GM19240 (cell line): ENCODE measurements at regions not wholly inside any gene's neighbourhood (a gene's known extent, or its start where the extent isn't known, plus 50 kb on each side); places are given as distances from the start of the nearest gene placed in this dataset.

ENCODE experiments used
- DNase-seq: peaks from one replicate; pipeline ENCODE4 v3.0.0; 2011; ENCODE audit warnings: low spot score; ENCODE audit not compliant: insufficient read length

DNA sequence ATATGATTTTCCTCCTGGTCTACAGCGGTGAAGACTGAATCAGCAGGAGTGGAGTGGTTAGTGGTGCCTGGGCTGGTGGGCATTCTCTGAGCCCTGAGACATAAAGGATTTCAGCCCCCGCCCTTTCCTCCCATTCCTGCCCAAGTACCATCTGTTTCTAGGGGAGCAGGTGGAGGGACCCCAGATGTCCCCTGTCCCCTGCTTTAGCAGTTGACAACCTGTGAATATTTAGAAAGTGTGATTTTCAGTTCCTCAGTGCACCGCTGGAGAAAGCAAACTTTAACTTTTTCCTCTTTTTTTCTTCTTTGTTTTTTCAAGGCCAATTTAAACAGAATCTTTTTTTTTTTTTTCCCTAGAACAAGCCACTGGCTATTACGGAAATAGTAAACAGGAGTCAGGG is 163.8 kb upstream of the MYL2 start:
- DNase-seq, result no peak

DNA sequence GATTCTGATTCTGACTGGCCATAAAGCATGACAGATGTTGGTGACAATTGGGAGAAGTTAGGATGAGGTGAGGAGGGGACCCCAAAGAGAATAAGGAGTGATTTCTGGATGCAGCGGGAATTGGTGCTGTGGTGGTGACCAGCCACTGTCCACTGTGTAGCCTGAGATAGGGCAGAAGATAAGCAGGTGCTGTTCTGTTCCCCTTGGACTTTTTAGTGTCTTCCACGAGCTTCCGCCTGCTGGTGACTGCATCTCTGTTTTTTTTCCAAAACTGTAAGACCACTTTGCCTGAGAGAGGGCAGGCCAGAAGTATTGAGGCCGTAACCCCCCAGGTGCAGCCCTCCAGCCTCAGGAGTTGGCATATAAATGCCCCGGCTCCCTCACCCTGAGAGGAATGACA is 161.2 kb upstream of the MYL2 start:
- no peak for DNase-seq

DNA sequence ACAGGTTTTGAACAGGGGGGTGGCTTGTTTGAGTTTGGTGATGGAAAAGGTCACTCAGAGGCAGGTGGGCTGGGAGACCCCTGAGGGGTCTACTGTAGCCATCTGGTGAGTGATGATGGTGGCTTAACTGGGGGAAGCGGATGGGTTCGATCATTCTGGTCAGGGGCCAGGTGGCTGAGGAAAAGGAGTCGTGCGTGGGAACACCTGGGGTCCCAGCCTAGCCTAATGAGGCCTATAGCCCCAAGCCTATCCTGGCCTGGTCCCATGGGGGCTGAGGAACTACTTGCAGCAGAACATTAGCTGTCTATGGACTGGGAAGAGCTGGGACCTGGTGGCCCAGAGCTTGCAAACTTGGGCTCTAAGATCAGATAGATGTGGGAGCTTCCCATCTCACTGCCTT is 158.4 kb upstream of the MYL2 start:
- DNase-seq, result no peak

DNA sequence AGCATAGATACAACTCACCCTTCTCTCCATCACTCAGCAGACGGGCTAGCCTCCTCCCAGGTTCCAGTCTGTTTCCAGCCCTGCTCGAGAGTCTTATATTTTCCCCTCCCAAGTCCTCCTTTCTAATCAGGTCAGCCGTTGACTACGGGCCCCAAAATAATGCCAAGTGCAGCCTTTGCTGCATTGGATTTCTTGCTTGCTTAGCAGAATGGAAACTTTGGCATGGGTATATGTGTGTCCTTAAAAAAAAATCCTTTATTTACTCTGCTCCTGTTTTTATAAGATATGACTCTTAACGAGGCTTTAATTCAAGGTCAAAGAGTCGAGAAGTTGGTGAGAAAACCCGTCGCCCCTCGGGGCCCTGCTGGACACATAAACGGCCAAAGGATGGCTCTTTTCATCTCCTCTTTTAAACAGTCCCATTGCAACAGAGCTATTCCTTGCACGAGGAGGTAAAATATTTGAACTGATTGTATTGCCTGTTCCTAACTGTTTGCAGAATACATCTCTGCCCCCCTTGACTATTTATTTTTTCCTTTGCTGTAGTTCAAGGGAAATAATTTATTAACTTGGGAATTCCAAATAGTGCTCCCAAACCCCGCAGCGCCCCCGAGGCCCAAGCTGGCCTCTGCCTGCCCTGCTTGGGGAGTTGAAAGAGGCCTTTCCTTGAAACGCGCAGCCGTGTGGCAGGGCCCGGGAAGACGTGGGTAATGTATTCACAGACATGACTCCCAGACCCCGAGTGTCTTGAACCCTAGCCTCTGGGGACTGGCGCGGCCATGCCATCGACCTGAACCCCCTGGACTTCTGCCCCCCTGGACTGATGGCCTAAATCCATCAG is 156.5 kb upstream of the MYL2 start:
- DNase-seq, result no peak

DNA sequence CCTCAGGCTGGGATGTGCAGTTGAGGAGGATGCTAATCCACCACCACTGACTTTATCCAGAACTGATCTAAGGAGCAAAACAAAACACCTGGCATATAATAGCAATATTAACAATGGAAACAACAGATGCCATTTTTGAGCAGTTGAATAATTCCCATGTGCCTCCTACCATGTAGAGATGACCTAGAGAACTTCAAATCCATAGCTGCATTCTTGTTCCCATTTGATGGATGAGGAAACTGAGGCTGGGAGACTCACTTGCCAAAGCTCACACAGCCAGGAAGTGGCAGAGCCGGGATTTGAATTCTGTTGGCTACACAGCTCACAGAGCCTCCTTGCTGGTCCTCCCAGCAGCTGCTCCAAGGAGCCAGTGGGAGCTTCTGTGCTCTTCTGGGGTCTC is 155.8 kb upstream of the MYL2 start:
- no peak for DNase-seq

DNA sequence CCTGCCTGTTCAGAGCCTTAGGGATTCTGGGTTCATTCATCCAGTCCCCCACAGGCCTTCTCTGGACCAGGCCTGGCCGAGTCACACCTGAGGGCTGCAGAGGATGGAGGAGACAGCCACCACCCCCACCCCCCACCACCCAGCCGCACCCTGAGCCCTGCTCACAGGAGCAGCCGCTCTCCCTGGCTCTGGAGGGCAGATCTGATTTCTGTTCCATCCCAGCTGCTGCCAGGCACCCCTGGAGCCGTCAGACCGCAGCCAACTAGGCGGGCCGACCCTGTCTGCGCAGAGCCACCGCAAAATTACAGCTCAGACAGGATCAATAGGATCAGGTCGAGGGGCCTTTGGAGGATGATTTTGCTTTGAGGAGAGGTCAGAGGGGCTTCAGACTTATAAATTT is 154.6 kb upstream of the MYL2 start:
- no peak for DNase-seq

DNA sequence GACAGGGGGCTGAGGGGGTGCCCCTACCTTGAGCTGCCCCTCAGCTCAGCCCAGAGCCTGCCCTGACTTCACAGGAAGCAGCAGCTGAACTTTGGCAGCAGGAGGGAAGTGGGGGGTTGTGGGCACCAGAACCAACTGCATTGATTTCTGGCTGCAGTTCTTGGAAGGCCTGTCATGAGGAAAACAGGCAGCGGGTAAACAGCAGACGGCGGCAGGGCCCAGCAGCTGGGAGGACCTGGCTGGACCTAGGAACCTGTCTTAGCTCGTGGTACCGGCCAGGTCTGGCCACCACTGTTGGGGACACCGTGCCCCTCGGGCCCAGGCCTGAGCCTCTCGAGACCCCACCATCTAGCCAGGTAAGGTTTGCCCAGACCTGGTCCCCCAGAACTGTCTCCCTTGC is 154.2 kb upstream of the MYL2 start:
- no peak for DNase-seq

DNA sequence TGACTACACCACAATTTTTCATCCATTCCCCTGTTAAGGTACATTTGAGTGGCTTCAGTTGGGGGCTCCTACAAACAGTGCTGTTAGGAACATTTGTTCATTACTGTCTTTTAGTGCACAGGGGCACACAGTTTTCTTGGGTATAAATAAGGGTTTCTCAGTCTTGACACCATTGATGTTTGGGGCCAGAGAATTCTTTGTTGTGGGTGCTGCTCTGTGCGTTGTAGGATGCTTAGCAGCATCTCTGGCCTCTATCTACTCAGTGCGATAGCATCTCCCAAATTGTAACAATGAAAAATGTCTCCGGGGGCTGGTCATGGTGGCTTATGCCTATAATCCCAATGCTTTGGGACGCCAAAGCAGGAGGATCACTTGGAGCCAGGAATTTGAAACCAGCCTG is 153.0 kb upstream of the MYL2 start:
- no peak for DNase-seq

DNA sequence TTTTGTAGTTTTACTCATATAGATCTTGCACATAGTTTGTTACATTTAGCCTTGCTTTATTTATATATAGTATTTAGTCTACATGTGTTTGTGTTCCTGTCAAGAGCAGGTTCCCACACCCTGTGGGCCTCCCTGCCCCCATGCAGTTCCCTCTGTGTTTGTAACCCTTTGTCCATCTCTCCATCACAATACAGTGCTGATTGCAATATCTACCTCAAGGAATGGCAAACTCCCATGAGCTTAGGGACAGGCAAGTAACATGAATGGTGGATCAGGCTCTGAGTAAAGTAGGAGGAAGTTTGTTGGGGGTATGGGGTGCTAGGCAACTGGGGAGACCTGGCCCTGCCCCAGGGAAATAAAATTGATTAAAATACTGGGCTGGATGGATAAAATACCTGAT is 151.9 kb upstream of the MYL2 start:
- no peak for DNase-seq

DNA sequence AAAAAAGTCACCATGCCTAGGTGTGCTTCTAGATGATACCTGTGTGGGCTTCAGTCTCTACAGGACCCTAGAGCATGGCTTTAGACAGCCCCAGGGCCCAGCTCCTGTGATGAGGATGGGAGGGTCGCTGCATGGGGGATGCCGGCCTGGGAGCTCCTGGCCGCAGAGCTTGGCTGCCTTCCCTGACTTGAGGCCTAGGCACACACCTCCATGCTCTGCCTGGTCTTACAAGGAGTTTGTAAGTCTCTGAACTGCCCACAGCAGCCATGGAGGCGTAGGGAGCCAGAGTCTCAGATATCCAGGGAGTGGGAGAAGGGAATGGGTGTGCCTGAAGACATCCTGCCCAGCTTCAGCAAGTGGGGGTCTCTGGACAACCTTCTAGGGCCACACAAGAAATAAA is 149.5 kb upstream of the MYL2 start:
- no peak for DNase-seq

DNA sequence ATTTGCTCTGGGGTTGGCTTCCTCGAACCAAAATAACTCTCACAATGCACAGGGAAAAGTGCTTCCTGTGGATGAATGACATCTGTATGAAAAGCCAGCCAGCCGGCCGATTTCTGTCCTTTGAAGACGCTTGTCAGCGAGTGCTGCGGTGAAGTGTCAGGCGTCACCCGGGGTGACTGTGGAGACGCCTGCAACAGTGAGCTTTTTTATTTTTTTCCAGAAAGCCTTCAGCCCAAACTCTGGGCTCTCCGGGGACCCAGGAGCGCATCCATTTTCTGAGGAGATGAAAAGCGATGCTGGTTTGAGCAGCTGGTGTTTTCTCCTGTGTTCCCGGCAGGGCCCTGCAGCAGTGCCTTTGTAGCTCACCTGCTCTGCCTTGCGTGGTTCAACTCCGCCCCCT is 147.9 kb upstream of the MYL2 start:
- DNase-seq, result no peak

DNA sequence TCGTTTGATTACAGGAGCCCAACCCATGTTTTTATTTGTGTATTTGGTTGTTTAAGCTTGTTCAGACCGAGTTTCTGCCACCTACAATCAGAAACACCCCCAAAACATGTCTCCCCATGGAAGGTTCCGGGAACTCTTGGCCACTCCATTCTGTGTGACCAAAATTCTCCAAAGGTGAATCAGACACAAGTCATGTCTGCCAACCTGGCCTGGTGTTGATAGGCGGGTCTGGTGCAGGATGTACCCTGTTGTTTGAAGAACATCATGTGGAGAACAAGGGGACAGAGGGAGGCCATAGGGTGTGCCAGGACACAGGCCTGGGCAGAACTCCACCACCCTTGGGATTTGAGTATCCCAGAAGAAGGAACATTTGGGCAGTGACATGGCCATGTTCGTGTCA is 147.1 kb upstream of the MYL2 start:
- DNase-seq, result no peak

DNA sequence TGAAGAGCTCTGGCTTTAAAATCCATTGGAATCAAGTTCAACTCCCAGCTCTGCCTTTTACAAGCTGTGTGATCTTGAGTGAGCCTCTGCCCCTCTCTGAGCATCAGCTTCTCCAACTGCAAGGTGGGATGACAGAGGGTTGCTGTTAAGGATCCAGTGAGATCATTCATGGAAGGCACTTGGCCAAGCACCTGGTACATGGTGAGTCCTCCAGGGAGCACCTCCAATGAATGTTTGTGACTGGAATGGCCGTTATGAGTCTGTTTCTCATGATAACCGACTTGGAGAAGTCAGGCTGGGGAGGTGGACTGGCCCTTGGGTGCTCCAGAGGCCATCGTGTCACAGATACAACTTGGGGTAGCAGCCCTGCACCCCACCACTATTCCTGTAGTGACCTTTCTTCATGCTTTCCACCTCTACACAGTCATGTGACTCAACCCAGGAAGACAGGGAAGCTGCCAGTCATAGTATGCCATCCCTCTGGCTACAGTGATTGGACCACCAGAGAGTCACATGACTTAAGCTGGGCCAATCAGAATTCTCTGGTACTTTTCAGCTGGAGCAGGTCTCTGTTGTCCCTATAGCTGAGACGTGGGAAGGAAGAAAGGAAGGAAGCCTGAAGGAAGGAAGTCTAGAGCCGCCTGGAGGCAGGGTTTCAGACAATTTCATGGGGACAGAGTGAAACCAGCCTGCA is 146.5 kb upstream of the MYL2 start:
- no peak for DNase-seq

DNA sequence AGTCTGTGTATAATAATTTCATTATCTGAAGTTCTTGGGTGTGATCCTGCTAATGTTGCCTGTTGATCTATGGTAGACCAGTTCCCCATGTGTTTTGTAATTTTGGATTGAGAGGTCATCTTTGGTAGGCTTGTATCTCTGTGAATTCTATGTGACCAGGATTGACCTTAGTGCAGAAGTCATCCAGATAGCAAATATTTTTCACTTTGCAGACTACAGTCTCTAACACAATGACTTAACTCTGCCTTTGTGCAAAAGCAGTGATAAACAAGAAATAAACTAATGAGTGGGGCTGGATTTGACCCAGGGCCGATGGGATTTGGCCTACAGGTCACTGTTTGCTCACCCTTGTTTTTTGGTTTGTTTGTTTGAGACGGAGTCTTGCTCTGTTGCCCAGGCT is 144.6 kb upstream of the MYL2 start:
- DNase-seq, result no peak

DNA sequence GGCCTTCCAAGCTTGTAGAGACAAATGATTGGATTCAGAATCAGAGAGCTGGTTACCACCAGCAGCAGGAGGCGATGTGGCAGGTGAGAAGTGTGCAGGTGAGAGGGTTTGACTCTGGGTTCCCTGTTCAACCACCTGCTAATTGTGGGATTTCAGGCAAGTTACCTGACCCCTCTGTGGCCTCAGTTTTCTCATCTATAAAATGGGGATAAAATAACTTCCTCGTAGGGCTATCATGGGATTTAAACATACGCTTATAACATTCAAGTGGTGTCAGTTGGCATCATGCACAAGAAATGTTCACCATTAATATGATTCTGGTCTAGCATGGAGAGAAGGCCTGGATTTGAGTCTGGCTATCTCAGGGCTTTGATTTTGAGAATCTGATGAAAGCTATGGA is 143.8 kb upstream of the MYL2 start:
- DNase-seq, result no peak

DNA sequence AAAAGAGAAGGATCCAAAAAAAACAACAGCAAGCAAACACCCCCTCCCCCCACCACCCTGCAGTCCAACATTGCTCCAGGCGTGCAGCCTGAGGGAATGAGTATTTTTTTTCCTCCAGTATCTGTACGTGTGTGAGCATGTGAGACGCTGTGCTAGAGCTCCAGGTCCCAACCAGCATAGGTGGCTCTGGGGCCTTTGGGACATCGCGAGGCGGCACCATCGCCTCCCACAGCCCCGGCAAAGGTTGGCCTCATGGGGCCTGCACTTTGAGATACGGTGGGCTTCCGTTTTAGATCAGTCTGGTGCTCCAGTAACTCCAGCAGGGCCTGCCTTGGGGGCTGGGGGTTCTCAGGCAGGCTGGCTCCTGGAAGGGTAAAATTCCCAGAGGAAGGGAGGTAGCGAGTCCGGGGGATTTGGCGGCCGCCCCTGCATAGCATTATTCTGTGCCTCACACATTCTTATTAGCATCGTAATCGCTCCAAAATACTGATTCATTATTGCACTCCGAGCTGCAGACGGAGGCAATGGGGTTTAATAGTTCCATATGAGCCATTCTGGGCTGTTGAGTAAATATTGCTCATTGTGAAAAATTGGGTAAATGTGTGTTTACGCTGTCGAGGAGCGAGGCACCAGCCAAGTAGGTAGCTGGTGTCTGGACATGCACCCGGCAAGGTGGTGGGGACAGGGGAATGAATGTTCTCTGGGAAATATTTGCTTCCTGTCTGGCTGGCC is 143.1 kb upstream of the MYL2 start:
- no peak for DNase-seq

DNA sequence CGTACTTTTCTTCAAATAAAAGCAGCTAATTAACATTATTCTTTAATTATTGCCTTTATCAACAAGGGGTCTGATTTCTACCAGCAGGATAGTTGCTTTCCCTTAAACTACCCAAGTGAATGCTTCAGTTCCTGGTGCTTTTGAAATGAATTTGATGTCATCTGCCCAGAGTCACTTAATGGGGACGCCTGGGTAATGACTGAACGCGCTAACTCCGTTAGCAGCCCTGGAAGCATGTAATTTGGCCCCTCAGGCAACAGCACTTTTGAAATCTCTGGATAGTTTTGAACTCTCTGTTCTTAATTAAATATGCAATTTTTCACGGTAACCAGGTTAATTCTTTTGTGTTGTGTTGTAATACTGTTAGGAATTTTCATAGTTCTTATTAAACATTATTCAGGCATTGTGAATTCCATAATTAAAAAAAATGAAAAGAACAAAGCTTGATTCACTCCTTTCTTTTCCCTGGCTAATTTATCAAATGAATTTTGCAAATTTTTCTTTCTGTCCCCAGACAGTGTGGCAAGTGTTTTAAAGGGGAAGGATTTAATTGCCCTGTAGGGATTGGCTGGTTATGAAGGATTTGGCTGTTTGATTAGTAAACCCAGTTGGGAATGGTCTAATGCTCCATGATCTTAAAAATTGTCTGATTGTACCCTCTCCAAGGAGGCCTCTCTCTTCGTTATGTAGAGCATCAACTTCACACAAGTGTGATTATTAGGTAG is 137.5 kb upstream of the MYL2 start:
- DNase-seq, result no peak

DNA sequence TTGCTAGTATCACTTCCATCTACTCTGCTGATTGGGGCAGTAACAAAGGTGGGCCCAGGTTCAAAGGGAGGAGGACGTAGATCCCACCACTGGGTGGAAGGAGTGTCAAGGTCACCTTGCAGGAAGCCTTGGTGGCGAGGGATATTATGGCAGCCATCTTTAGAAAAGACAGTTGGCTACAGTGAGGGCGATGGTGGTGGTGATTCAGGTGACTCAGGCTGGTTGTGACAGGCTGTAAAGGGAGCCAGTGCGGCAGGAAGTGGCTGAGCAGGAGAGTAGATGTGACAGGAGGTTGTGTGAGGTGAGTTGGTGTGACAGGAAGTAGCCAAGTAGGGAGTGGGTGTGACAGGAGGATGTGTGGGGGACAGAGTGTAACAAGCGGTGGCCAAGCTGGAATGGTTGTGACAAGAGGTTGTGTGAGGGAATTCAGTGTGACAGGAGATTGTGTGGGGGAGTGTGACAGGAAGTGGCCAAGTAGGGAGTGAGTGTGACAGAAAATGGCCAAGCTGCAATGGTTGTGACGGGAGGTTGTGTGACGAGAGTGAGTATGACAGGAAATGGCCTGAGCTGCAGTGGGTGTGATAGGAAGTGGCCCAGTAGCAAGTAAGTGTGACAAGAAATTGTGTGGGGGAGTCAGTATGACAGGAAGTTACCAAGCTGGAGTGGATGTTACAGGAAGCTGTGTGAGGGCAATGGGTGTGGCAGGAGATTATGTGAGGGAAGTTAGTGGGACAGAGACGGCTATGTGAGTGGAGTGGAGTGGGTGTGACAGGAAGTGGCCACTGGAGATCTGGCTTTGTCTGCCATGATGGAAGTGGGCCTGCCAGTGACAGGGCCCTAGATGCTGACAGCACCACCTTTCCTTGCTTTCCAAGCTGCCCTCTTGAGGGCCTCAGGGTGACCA is 136.5 kb upstream of the MYL2 start:
- DNase-seq, result peak; percentile 46

DNA sequence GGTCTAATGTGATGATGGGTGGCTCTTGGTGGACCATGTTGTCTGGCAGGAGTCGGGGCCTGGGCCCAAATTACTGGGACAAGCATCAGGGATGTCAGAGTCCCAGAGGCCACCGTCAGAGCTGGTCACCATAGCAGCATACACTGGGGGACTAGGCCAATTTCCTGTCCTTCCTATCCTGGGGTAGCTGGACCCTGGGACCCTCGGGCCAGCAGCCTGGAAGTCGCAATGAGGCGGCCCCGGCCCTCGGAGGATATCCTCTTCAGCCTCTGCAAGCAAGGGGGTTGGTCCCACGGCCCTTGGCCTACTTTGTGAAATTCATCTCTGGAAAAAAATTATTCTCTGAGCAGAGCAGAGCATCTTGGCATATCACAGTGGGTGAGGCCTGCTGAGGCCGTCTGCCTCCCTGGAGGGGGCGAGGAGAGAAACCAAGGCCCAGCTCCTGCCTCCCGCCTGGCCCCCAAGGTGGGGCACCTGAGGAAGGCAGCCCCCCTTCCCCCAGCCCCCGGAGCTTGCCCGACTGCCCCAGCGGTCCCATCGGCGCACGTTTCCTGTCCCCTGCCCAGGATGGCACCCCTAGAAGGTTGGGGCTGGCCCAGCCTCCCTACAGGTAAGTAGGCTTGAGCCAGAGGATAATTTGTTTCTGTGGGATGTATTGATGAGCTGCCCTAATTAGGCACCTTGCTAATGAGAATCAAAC is 135.0 kb upstream of the MYL2 start:
- no peak for DNase-seq

DNA sequence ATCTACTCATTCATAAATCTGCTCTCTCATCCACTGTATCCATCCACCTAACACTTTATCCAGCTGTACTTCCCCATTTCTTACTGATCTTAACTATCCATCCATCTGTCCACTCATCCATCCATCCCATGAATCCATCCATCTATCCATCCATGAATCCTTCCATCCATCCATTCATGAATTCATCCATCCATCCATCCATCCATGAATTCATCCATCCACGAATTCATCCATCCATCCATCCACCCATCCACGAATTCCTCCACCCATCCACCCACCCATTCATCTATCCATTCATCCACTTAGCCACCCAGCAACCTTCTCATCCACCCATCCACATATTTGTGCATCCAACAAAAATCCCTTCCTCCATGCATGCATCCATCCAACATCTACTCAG is 128.6 kb upstream of the MYL2 start:
- DNase-seq, result no peak
